Right renal cortex interstitium (tissue), 3 donors: ENCODE measurements at regions not wholly inside any gene's neighbourhood (a gene's known extent, or its start where the extent isn't known, plus 50 kb on each side); places are given as distances from the start of the nearest gene placed in this dataset.

Experiments used
- DNase-seq, 3 donors: peaks; one replicate each; pipeline ENCODE4 v3.0.0-alpha.2; 2013; ENCODE audit warnings: low read depth in 3 of 3, low spot score in 2 of 3

DNA sequence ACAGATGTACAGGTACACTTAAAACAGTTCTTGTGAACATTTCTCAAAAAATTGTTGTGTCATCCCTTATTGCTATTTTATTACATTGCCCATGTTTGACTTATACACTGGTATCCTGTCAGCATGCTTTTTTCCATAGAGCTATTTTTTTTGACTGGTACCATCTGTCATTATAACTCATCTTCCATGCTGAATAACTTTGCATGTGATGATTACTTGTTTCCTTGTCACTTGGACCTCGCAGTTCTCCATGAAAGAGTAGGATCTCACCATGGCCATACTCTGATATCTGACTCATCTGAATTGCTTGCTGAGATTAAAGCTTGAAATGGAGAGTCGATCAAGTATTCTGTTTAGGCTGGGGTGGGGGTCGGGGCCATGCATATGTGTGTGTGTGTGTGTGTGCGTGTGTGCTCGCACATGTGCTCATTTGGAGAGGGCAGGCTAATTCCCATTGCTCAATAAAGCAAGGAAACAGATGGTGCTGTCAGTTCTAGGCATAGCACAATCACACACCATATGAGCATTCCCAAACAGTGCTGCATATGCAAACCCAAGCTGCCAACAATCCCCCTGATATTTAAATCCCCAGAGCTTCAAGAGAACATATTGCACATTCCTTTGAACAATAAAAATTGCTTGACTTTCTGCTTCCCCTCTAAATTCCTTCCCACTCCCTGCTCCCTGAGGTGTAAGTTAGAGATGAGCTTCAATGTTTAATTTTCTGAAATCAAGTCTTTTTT lies 62.9 kb downstream of the NHLRC3 start:
- DNase-seq, result no peak

- no peak for DNase-seq
Measured at GRCh38 chr13:39102981-39103490, 64.8 kb downstream of the NHLRC3 start.

- no peak for DNase-seq
Measured at GRCh38 chr13:39105110-39105509, 66.9 kb downstream of the NHLRC3 start.

GRCh38 chr13:39106216-39107005 lies 68.2 kb downstream of the NHLRC3 start:
- no peak for DNase-seq

- DNase-seq, result no peak
Measured at GRCh38 chr13:39107561-39107960, 69.3 kb downstream of the NHLRC3 start.

DNA sequence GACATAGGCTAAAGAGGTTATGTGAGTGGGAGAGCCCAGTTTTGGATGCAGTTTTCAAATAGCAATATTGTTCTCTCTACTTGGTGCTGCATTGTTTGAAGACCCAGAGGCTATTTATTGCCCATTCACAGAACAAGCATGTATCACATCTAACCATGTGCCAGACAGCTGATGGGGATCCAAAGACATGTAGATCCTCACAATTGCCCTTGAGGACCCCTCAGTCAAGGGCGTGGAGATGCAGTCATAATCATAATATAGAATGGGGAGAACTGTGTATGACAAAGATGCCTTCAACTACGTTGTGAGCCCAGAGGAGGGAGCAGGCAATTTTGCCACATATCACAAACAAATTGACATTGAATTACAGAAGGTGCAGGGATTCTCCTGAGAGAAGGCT lies 70.5 kb downstream of the NHLRC3 start:
- DNase-seq, result no peak

- no peak for DNase-seq
Measured at GRCh38 chr13:39110518-39111097, 72.4 kb downstream of the NHLRC3 start.

GRCh38 chr13:39111145-39111544 lies 72.9 kb downstream of the NHLRC3 start:
- no peak for DNase-seq

DNA sequence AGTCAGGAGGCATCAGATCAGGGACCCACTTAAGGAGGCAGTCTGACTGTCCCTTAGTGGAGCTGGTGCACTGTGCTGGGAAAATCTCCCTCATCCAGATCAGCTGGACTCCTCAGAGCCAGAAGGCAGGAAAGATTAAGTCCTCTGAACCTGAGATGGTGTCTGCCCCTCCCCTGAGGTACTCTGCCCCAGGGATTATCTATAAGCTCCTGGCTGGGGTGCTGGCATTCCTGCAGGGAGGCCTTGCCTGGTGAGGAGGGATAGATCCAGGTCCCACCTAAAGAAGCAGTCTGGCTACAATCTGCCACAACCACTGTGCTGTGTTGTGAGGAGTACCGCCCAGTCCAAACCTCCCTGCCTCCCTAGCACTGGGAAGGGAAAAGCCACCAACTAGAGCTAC lies 81.2 kb downstream of the NHLRC3 start:
- DNase-seq, result no peak

DNA sequence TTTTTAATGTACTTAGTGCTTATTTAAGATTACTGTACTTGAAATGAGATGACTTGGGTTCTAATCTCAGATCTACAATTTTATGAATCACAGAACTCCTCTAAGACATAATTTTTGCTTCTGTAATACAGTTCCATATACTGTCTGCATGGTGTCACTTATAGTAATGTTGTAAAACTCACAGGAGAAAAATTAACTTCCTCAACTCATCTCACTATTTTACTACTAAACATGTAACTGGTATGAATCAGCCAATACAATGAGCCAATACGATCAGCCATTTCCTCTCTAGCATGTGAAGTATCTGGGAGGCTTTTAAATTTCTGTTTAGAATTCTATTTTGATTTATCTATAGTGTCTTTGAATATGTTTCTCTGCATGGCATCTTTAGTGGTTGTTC lies 85.3 kb downstream of the NHLRC3 start:
- DNase-seq, result no peak

DNA sequence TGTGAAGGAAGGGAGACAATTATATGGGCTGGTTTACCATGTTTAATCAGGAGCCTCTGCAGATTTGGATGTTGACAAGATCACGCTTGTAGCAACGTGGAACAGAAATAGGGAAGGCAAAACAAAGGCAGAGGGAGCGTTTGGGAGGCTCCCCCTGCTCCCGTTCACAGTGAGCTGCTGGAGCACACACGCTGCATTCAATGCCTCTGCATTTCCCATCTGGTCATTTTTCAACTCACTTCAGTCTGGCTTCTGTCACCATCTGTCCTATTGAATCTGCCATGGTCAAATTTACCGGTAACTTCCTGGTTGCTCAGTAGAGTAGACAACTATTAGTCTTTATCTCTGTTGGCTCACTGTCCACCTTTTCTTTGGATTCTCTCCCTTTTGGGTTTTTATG lies 91.0 kb downstream of the NHLRC3 start:
- DNase-seq, result no peak

GRCh38 chr13:39130301-39130700 lies 92.0 kb downstream of the NHLRC3 start:
- no peak for DNase-seq

DNA sequence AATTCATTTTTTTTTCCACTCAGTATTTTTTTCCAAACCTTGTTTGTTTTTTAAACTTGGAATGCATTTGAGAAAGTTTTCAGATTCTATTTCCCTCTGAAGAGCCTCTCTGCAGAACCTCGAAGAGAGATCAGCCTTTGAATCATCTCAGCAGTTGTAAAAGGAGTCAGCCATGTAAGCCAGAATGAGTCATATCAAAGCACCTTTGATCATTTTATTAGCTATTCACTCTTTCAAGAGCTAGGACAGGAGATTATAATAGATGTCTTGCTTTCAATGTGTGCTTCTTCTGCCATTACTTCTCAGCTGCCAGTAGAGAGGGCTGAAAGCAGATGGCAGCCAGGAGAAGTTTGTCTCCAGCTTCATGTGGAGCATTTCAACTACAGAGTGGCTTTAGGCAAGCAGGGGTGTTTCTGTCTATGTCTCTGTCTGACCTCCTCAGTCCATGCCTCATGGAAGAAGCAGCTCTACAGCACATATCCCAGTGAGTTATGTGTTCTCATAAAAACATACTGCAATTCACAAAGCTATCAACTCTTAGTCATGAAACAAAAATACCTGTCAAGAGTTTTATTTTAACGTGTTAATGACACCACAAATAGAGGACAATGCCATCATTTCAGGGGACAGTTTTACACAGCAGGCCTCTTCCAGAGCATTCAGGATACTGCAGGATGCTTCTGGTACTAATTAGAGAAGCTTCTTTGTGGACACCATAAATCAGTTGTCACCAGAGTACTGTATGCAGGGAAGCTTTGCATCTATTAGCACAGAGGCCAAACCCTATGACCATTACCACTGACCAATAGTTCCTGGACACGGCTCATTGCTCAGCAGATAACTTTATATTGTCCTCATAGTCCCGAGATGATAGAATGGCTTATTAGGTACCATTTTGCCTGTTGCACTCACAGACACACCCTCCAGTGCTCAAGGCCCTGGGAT lies 94.3 kb downstream of the NHLRC3 start:
- DNase-seq, result no peak

DNA sequence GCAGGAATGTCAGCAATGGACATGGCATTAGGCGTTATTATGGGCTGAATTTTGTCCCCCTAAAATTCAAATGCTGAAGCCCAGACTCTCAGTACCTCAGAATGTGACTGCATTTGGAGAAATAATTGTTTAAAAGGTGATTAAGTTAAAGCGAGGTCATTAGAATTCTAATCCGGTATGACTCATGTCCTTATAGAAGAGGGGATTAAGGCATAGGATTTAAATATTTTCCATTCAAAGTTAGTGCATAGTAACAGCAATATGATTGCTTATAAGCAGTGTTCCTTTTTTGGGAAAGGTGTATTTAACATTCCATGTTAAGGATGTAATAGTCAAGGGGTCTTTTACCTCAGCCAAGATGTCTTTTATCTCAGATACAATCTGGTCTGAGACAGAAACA lies 95.5 kb downstream of the NHLRC3 start:
- DNase-seq, result no peak

- DNase-seq, result no peak
Measured at GRCh38 chr13:39134574-39134973, 96.3 kb downstream of the NHLRC3 start.

- no peak for DNase-seq
Measured at GRCh38 chr13:39144391-39144790, 106.1 kb downstream of the NHLRC3 start.

DNA sequence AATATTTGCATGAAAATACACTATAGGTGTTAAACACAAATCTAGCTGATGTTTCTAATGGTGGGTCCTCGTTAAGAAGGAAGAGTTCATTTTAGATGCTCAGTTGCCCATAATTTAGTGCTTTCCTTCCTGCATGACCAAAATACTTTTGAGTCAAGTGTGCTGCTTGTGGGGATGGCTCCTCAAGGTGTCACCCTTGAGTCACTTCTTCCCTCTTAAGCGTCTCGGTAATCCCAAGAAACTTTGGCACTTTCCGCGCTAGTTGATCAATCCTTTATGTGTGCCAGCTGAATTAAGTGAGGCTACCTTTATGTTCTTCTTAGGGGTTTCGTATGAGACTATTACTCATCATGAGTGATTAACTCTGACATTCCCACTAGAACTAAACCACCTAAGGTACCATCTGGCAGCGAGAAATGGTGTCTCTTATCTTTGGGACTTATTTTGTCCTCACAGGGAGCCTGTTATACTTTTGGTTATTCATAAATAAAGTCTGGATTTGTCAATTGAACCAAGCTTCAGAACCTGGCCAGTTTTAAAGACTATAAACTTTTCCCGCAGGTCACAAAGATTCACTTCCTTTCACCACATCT lies 106.8 kb downstream of the NHLRC3 start:
- peak; percentile 20 to 37 (median 26) for DNase-seq

GRCh38 chr13:39148513-39148961 lies 110.3 kb downstream of the NHLRC3 start:
- DNase-seq, result no peak

- DNase-seq, result no peak
Measured at GRCh38 chr13:39149896-39150295, 111.6 kb downstream of the NHLRC3 start.

- no peak for DNase-seq
Measured at GRCh38 chr13:39154041-39154440, 115.8 kb downstream of the NHLRC3 start.
